B cell (primary cell): ENCODE measurements at regions not wholly inside any gene's neighbourhood (a gene's known extent, or its start where the extent isn't known, plus 50 kb on each side); places are given as distances from the start of the nearest gene placed in this dataset.

Experiments
- EZH2 ChIP-seq: IDR thresholded peaks from 2 replicates; pipeline ENCODE4 v1.6.1; 2012; ENCODE audit warnings: borderline replicate concordance, low read depth, mild to moderate bottlenecking, moderate library complexity, low read length; ENCODE audit not compliant: insufficient read depth, poor library complexity, severe bottlenecking
- TF ChIP-seq, protein P1 (sequence below): fragments of 200-600 bp; IDR thresholded peaks from one replicate; pipeline ENCODE4 v1.8.0; 2022; ENCODE audit warnings: antibody characterized with exemption, mild to moderate bottlenecking

- TF ChIP-seq, protein P1, sequence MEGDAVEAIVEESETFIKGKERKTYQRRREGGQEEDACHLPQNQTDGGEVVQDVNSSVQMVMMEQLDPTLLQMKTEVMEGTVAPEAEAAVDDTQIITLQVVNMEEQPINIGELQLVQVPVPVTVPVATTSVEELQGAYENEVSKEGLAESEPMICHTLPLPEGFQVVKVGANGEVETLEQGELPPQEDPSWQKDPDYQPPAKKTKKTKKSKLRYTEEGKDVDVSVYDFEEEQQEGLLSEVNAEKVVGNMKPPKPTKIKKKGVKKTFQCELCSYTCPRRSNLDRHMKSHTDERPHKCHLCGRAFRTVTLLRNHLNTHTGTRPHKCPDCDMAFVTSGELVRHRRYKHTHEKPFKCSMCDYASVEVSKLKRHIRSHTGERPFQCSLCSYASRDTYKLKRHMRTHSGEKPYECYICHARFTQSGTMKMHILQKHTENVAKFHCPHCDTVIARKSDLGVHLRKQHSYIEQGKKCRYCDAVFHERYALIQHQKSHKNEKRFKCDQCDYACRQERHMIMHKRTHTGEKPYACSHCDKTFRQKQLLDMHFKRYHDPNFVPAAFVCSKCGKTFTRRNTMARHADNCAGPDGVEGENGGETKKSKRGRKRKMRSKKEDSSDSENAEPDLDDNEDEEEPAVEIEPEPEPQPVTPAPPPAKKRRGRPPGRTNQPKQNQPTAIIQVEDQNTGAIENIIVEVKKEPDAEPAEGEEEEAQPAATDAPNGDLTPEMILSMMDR, result no peak
- TF ChIP-seq EZH2, result no peak
Measured at GRCh38 chr18:2412996-2413751, 158.1 kb downstream of the METTL4 start.
